Spleen (tissue), 7 donors: ENCODE measurements at regions not wholly inside any gene's neighbourhood (a gene's known extent, or its start where the extent isn't known, plus 50 kb on each side); places are given as distances from the start of the nearest gene placed in this dataset.

ENCODE experiments used
- POLR2A ChIP-seq, 3 donors: fragments of 450-650 bp; IDR thresholded peaks; one replicate each; pipeline ENCODE4 v1.5.1; 2017; ENCODE audit warnings: antibody characterized with exemption in 3 of 3, mild to moderate bottlenecking in 1 of 3
- TF ChIP-seq, protein P1 (sequence below), 11 experiments: fragments of 200-600 bp in 7 of 11; fragments of 450-650 bp in 4 of 11; sonication (generic) in 4 of 11; IDR thresholded peaks in 8 of 11; conservative IDR thresholded peaks in 3 of 11; 1 replicate in 7 of 11; 2 replicates in 4 of 11; pipeline versions ENCODE4 v1.4.0 to v1.8.0; 2016 to 2021; ENCODE audit warnings: antibody characterized with exemption in 11 of 11, inconsistent platforms in 4 of 11, mild to moderate bottlenecking in 1 of 11
- donor health status: DM: no; HTN: no; CAD: no; lungs with moderate emphysema.
- donor health status: DM: no; HTN: no; CAD: no.
- donor health status: DM: no; HTN: no; CAD: no.

DNA sequence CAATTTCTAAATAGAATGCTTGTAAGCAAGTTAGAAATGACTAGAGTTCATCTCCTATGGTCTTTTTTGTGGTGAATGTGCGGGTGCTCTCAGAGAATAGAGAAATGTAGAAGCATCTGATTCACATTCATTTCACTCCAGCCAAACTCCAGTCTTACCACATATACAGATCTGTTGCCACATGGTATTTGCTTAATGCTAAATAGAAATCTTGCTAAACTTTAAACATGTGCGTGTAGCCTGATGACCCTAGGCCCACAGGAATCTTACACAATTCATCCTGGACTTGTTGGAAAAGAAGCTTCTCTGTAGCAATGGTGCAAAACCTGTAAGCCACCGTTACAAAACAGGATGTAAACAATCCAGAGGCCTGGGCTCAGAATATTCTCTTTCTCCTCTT lies 135.2 kb downstream of the PCSK1 start:
- TF ChIP-seq, protein P1, sequence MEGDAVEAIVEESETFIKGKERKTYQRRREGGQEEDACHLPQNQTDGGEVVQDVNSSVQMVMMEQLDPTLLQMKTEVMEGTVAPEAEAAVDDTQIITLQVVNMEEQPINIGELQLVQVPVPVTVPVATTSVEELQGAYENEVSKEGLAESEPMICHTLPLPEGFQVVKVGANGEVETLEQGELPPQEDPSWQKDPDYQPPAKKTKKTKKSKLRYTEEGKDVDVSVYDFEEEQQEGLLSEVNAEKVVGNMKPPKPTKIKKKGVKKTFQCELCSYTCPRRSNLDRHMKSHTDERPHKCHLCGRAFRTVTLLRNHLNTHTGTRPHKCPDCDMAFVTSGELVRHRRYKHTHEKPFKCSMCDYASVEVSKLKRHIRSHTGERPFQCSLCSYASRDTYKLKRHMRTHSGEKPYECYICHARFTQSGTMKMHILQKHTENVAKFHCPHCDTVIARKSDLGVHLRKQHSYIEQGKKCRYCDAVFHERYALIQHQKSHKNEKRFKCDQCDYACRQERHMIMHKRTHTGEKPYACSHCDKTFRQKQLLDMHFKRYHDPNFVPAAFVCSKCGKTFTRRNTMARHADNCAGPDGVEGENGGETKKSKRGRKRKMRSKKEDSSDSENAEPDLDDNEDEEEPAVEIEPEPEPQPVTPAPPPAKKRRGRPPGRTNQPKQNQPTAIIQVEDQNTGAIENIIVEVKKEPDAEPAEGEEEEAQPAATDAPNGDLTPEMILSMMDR (IDR thresholded peaks at IDR 0.05 in 8 of 11, conservative IDR thresholded peaks at IDR 0.05 in 3 of 11) = no peak
- no peak for TF ChIP-seq POLR2A (IDR thresholded peaks at IDR 0.05)
